GM19023 (cell line): ENCODE measurements at regions not wholly inside any gene's neighbourhood (a gene's known extent, or its start where the extent isn't known, plus 50 kb on each side); places are given as distances from the start of the nearest gene placed in this dataset.
"Not testable (repeated sequence)": the region's sequence is repeated elsewhere in the genome, so short reads cannot be mapped to it uniquely, and the experiment has no call there.

Experiments
- ATAC-seq: cut with Tn5 transposase; IDR thresholded peaks from one replicate; pipeline ENCODE4 v1.9.1; 2021; ENCODE audit warnings: mild to moderate bottlenecking, moderate library complexity; ENCODE audit not compliant: unreplicated experiment

- no peak for ATAC-seq
These were observed 385.3 kb upstream of the RIOK2 start for GRCh38 chr5:97568382-97568781.

GRCh38 chr5:97570242-97570641 is 387.2 kb upstream of the RIOK2 start:
- ATAC-seq = no peak

DNA sequence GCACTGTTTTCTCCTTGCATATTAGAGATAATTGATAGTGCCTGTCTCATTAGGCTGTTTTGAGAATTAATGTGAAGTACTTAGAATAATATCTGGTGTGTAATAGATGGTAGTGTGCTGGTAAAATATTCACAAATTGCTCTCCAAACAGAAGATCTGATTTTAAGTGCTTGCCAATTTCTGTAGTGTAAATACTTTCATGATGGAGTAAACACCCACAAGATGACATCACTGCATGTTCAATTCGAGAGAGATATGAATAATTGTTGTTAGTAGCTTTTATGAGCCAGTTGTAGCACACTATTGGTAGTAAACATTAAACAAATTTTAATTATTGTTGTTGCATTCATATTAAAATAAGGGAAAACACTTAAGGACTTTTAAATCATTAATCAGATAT is 392.3 kb upstream of the RIOK2 start:
- no peak for ATAC-seq

- no peak for ATAC-seq
These were observed 393.9 kb upstream of the RIOK2 start for GRCh38 chr5:97576956-97577355.

DNA sequence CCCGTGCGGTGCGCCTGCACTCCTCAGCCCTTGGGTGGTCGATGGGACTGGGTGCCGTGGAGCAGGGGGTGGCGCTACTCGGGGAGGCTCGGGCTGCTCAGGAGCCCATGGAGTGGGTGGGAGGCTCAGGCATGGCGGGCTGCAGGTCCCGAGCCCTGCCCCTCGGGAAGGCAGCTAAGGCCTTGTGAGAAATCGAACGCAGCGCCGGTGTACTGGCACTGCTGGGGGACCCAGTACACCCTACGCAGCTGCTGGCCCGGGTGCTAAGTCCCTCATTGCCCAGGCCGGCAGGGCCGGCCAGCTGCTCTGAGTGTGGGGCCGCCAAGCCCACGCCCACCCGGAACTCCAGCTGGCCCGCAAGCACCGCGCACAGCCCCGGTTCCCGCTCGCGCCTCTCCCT is 396.9 kb upstream of the RIOK2 start:
- ATAC-seq = not testable (repeated sequence)

DNA sequence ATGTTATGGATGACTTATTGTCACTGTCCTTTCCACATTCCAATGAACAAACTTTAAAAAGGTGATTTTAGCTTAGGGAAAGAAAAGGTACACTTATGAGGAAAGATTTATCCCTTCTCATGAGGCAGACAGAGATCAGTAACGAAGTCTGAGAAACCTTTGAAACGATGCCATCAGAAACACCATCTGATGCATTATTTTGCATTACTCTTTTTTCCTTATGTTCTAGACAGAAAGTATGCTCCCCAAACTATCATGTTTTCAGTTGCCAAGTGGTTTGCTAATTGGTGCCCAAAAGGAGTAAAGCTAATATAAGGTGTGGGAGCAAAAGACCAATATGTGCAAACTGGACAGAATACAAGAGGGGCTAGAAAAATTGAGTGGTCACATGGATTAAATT is 397.7 kb upstream of the RIOK2 start:
- no peak for ATAC-seq

- no peak for ATAC-seq
These were observed 408.7 kb upstream of the RIOK2 start for GRCh38 chr5:97591781-97592180.

- no peak for ATAC-seq
These were observed 417.4 kb upstream of the RIOK2 start for GRCh38 chr5:97600486-97600885.

DNA sequence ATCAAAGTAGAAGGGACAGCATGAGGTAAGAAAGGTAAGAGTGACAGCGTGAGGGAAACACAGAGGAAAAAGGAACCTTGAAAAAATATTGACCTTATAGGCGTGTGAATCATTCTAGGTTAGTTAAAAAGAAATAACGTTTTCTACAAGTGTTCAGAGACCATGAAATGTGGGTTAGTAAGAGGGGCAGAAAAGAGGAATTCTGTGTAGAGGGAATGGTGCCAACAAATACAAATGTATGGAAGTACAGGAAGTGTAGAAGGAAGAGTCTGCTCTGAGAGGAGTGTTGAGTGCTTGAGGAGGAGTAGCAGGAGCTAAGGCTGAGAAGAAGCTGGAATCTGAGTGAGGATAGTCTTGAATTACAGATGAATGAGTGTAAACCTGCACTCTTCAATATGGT is 418.6 kb upstream of the RIOK2 start:
- ATAC-seq = no peak

DNA sequence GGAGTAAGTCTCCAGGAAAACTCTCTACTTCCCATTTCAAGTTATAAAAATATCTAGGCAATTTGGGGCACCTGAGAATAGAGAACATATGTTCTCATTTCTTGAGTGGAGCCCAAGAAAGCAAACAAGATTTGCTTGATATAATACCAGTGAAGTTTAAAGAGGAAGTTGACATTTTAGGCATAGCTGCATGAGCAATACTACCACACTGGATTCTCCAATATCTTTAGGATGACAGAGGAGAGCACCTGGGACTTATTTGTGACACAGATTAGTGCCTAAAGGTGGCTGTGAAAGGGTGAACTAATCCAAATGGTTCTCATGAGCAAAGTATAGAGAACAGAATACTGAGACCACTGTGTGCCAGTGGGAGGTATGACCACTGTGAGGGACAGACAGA is 423.5 kb upstream of the RIOK2 start:
- ATAC-seq = no peak

DNA sequence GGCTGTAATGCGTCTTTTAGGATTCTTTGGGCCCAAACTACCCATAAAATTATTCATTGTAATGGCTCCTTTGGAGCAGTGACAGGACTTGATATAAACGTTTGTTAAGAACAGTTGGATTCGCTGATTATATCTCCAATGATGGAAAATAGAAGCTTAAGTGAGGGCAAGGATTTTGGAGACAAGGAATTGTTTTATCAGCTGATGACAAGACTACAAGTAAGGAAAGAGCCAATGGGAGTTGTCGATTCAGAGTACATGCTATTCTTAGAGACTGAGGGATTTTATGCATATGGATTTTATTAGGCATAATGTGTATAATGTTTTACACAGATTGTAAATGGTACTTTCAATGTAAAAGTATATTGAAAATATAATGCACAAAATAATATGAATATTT is 425.5 kb upstream of the RIOK2 start:
- no peak for ATAC-seq

GRCh38 chr5:97618721-97619120 is 435.7 kb upstream of the RIOK2 start:
- ATAC-seq = no peak

DNA sequence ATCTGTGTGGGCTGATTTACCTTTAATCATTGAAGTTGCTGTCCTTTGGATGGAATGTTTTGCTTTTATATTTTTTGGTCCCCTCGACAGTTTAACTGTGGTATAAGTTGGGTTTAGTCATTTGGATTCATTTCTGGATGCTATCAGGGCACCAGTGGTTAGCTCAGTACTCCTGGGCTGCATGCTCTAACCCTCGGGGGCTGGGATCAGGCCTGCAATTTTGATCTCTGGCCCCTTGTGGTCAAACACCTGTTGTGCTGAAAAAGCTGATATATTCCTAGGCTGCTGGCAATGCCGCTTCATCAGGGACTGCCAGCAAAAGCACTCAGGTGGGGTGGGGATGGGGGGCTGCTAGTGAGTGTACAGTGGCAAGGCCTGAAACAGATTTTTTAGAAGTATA is 440.4 kb upstream of the RIOK2 start:
- ATAC-seq = no peak

DNA sequence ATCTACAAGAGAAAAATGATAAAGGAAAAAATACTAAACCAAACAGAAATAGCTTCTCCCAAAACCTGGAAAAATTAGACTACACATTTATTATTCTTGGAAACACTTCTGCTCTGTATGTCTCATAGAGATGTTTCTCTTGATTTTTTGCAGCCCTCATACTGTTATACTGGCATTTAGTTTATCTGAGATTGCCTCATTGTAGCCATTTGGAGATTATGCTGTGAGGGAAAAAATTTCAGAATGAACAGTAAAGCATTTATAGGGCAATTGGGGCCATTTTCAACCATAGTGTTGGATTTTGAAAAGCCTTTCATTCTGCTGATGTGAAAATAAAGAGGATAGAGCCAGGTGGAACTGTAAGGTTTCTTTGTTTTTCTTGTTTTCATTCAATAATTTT is 441.8 kb upstream of the RIOK2 start:
- ATAC-seq = no peak

DNA sequence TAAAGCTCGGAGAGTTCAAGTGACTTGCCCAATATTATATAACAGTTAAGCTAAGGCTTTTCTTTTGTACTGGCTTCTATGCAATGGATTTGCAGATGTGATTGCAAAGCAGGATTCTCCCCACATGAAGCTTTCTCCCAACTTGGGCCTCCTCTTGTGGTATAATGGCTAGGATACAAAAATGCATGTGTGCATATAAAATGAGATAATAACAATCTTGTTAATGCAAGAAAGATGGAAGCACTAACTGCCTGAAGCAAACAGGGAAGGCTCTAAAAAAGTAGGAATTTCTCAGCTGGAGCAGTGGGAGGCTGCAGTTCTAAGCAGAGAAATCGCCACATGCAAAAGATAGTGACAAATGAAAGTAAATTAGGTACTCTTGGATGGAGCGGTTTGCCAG is 444.2 kb upstream of the RIOK2 start:
- no peak for ATAC-seq

DNA sequence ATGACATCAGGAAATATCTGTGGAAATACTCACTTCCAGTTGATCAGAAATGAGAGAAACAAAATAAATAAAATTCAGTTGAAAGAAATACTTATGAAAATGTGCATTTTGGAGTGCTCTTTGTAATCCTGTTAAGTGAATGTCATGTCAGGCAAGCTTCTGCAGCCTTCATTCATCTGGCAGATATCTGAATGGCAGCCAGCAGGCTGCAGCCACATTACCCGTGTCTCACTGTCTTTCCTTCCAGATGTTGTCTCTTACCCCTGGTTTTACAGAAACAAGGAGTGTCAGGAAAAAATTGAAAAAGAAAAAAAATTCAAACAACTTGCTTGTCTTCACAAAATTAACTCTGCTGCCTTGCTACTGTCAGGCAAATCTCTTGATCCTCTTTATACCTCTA is 445.0 kb upstream of the RIOK2 start:
- ATAC-seq = no peak

- ATAC-seq = no peak
These were observed 445.8 kb upstream of the RIOK2 start for GRCh38 chr5:97628807-97629206.

DNA sequence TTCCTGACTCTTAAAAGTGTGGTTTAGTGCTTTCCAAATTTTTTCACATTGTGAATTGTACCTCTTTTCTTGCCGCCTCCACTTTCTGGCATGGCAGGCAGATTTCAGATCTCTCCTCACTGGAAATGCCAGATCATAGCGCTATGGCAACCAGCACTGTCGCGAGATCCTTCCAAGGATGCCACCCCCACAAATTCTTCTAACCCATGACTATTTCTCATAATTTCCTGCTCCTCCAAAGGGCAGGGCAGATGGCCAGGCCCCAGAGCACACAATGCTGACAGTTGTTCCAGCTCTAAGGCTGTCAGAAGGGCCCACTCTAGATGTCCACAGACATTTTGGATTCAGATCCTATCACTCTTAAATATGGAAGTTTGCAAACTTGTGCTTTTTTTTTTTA is 446.2 kb upstream of the RIOK2 start:
- ATAC-seq = no peak

DNA sequence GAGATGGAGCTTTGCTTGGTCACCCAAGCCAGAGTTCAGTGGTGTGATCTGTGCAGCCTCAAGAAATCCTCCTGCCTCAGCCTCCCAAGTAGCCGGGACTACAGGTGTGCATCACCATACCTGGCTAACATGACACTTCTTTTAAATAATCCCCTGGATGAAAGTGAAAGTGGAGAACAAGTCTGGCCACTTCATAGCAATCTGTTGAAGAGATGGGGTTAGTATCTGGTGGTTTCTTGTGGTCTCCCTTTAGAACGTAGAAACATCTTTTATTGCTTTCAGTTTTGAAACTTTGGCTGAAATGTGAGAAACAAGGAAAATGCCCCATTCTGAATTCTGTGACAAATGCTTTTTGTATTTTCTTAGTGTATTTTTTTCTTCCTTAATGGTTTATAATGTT is 452.5 kb upstream of the RIOK2 start:
- ATAC-seq = no peak

- no peak for ATAC-seq
These were observed 453.7 kb upstream of the RIOK2 start for GRCh38 chr5:97636766-97637165.

- ATAC-seq = no peak
These were observed 458.0 kb upstream of the RIOK2 start for GRCh38 chr5:97641081-97641480.

DNA sequence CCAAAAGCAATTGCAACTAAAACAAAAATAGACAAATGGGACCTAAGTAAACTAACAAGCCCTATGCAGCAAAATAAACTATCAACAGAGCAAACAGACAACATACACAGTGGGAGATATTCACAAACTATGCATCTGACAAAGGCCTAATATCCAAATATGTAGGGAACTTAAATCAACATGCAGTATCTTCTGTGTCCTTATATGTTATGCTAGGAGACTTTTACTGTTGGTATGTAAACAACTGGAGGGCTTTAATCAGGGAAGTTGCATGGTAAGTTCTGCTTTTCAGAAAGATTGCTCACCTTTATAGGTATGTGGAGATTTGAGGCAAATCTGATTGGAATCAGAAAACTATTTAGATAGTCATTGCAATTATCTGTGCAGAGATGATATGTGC is 461.2 kb upstream of the RIOK2 start:
- no peak for ATAC-seq

DNA sequence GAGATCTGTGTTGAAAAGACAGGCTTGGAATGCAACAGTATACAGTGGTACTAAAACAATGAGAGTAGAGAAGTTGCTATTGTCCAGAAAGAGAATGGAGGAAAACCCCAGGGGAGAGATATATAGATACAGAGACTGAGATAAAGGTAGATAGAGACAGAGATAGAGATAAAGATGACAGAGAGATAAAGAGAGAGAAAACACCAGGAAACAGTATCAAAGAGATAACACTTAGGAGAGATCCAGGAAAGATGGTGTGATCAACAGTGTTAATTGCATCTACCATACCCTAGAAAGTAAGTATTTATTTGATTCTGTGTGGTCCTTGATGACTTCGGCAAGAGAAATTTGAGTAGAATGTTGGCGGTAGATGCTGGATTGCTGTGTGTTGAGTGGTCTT is 461.8 kb upstream of the RIOK2 start:
- ATAC-seq = no peak

DNA sequence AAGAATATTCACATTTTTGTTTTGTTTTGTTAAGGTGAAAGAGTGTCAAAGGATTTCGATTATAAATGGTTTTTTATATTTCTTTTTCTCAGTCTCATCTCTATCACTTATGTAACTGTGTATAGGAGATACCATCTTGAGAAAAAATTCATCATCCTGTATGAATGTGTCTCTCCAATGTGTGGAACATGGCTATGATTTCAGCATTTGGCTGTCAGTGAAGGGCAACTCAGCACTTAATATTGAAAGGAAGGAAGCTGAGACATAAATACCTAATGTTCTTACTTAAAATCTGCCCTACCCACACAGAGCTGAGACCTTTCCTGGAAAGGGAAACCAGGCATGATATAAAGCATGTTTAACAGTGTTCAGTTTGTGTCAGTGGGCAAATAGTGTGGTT is 474.2 kb upstream of the RIOK2 start:
- no peak for ATAC-seq
